ENCODE measurements at regions not wholly inside any gene's neighbourhood (a gene's known extent, or its start where the extent isn't known, plus 50 kb on each side); places are given as distances from the start of the nearest gene placed in this dataset.

DNA sequence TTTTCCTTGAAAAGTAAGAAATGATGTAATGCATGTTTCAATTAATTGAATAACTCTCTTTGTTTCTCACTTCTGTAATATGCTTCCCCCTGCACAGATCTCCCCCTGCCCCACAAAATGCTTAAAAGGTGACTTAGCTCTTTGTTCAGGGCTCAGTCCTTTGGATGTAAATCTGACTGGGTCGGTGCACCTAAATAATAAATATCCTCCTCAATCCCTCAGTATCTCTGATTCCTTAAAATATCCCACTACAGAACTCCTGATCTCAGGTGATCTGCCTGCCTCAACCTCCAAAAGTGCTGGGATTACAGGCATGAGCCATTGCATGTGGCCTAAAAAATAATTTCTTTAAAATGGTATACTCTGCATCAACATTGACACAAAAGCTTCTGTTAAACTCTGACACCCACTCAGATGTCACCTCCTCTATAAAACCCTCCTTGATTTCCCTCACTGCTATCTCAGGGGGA is 107.0 kb downstream of the ZNF429 start:
- H3K4me3 Mint-ChIP-seq (ENCODE audit: unreplicated experiment), result no peak overlapping the region
- no TSS peak for BruUV-seq (replicated peaks)
- H3K27ac Mint-ChIP-seq (ENCODE audit: low read depth, unreplicated experiment), result no peak overlapping the region
- DNase-seq (ENCODE audit: unreplicated experiment), result no peak
- no peaks in the 10 kb centered on the region for H3K4me1 Mint-ChIP-seq (ENCODE audit: insufficient read depth, unreplicated experiment)
- no peaks in the 10 kb centered on the region for H3K36me3 Mint-ChIP-seq (ENCODE audit: insufficient read depth, unreplicated experiment)
- H3K27me3 Mint-ChIP-seq (ENCODE audit: insufficient read depth, unreplicated experiment), result no peaks in the 10 kb centered on the region
- intact Hi-C loops (cut with micrococcal nuclease), result no loop called here
- CTCF ChIA-PET, result no interaction called here
- POLR2A ChIA-PET, result no interaction called here
- TF ChIP-seq, protein P1, sequence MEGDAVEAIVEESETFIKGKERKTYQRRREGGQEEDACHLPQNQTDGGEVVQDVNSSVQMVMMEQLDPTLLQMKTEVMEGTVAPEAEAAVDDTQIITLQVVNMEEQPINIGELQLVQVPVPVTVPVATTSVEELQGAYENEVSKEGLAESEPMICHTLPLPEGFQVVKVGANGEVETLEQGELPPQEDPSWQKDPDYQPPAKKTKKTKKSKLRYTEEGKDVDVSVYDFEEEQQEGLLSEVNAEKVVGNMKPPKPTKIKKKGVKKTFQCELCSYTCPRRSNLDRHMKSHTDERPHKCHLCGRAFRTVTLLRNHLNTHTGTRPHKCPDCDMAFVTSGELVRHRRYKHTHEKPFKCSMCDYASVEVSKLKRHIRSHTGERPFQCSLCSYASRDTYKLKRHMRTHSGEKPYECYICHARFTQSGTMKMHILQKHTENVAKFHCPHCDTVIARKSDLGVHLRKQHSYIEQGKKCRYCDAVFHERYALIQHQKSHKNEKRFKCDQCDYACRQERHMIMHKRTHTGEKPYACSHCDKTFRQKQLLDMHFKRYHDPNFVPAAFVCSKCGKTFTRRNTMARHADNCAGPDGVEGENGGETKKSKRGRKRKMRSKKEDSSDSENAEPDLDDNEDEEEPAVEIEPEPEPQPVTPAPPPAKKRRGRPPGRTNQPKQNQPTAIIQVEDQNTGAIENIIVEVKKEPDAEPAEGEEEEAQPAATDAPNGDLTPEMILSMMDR (IDR thresholded peaks at IDR 0.05; ENCODE audit: unreplicated experiment), result no peak
- H3K9me3 Mint-ChIP-seq (ENCODE audit: unreplicated experiment), result peaks cover 20% of the 10 kb centered on the region

DNA sequence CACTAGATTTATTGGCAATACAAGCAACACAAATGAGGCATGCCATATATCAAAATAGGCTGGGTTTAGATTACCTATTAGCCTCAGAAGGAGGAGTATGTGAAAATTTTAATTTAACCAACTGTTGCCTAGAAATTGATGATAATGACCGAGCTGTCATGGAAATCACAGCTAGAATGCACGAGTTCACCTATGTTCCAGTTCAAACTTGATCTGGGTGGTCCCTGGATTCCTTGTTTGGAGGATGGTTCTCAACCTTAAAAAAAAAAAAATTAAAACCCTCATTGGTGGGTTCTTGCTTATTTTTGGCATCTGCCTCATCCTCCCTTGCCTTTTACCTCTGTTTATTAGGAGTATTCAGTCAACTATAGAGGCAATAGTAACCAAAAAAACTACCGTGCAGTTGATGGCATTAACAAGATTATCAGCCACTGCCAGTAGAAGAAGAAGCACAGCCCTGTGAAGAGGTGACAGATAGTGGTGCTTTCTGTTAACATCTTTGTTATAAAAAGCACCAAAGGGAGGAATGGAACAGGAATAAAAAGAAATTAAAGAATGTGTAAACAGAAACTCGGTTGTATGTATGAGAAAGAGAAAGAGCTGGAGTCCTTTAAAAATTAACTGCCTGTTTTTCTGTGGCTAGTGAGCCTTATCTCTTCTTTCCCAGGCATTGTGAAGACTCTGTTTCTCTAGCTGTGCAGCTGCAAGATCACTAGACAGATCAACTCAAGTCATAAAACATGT is 106.4 kb downstream of the ZNF429 start:
- Mint-ChIP-seq H3K4me3 (ENCODE audit: unreplicated experiment) (no peak overlapping the region), H3K27me3 (ENCODE audit: insufficient read depth, unreplicated experiment) (no peaks in the 10 kb centered on the region), H3K9me3 (ENCODE audit: unreplicated experiment) (peaks cover 19% of the 10 kb centered on the region), H3K36me3 (ENCODE audit: insufficient read depth, unreplicated experiment) (no peaks in the 10 kb centered on the region), H3K27ac (ENCODE audit: low read depth, unreplicated experiment) (no peak overlapping the region), H3K4me1 (ENCODE audit: insufficient read depth, unreplicated experiment) (no peaks in the 10 kb centered on the region)
- no TSS peak for BruUV-seq (replicated peaks)
- TF ChIP-seq, protein P1 (IDR thresholded peaks at IDR 0.05; ENCODE audit: unreplicated experiment), result no peak
- CTCF ChIA-PET, result no interaction called here
- intact Hi-C loops (cut with micrococcal nuclease), result no loop called here
- no peak for DNase-seq (ENCODE audit: unreplicated experiment)
- POLR2A ChIA-PET, result no interaction called here

DNA sequence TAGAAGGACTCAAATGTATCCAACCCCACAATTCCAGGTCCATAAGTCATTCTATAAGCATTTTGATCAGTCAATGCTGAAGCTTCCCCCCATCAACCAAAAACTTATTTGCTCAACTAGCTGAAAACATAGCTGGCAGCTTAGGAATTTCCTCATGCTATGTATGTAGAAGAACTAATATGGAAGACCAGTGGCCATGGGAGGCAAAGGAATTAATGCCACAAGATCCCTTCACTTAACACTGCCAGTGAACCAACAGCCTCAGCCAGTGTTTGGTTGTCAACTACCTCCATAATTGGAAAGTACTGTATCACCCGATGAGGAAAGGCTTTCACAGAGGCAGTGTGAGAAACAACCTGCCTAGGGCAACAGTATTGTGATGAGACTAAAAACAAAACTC is 105.4 kb downstream of the ZNF429 start:
- intact Hi-C loops (cut with micrococcal nuclease), result no loop called here
- CTCF ChIA-PET, result no interaction called here
- no TSS peak for BruUV-seq (replicated peaks)
- POLR2A ChIA-PET, result no interaction called here
- no peaks in the 10 kb centered on the region for H3K4me1 Mint-ChIP-seq (ENCODE audit: insufficient read depth, unreplicated experiment)
- no peaks in the 10 kb centered on the region for H3K36me3 Mint-ChIP-seq (ENCODE audit: insufficient read depth, unreplicated experiment)
- no peak for DNase-seq (ENCODE audit: unreplicated experiment)
- no peaks in the 10 kb centered on the region for H3K27me3 Mint-ChIP-seq (ENCODE audit: insufficient read depth, unreplicated experiment)
- H3K4me3 Mint-ChIP-seq (ENCODE audit: unreplicated experiment), result no peak overlapping the region
- H3K27ac Mint-ChIP-seq (ENCODE audit: low read depth, unreplicated experiment), result no peak overlapping the region
- peaks cover 19% of the 10 kb centered on the region for H3K9me3 Mint-ChIP-seq (ENCODE audit: unreplicated experiment)
- TF ChIP-seq, protein P1 (IDR thresholded peaks at IDR 0.05; ENCODE audit: unreplicated experiment), result no peak

DNA sequence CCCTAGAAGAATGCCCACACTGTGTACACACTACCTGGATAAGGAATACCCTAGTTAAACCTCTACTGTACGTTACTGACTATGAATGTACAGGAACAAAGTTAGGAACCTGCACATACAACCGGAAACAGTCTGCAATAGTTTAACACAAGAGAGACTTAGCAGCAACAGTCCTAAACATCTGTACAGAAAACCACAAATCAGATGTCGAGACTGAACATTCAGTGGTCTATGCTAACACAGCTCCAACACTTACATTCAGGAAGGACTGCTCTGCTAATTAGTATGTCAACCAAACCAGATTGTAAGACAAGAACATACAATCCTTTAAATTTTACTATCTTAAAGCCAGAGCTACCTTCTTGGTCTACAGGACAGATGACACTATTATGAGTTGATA is 104.9 kb downstream of the ZNF429 start:
- BruUV-seq (replicated peaks), result no TSS peak
- DNase-seq (ENCODE audit: unreplicated experiment), result no peak
- H3K36me3 Mint-ChIP-seq (ENCODE audit: insufficient read depth, unreplicated experiment), result no peaks in the 10 kb centered on the region
- no peaks in the 10 kb centered on the region for H3K27me3 Mint-ChIP-seq (ENCODE audit: insufficient read depth, unreplicated experiment)
- CTCF ChIA-PET, result no interaction called here
- TF ChIP-seq, protein P1 (IDR thresholded peaks at IDR 0.05; ENCODE audit: unreplicated experiment), result no peak
- H3K4me3 Mint-ChIP-seq (ENCODE audit: unreplicated experiment), result no peak overlapping the region
- POLR2A ChIA-PET, result no interaction called here
- peaks cover 19% of the 10 kb centered on the region for H3K9me3 Mint-ChIP-seq (ENCODE audit: unreplicated experiment)
- H3K27ac Mint-ChIP-seq (ENCODE audit: low read depth, unreplicated experiment), result no peak overlapping the region
- H3K4me1 Mint-ChIP-seq (ENCODE audit: insufficient read depth, unreplicated experiment), result no peaks in the 10 kb centered on the region
- intact Hi-C loops (cut with micrococcal nuclease), result no loop called here

All from MCF 10A (cell line).